Mononuclear cell (primary cell): ENCODE measurements at regions not wholly inside any gene's neighbourhood (a gene's known extent, or its start where the extent isn't known, plus 50 kb on each side); places are given as distances from the start of the nearest gene placed in this dataset.

Source experiments
- H3K27me3 ChIP-seq: 2 replicates; pipeline ENCODE4 v1.6.0; 2011; ENCODE audit warnings: low read length, control low read depth; ENCODE audit not compliant: insufficient read depth
- H3K4me1 ChIP-seq: 2 replicates; pipeline ENCODE4 v1.5.1; 2011; ENCODE audit warnings: mild to moderate bottlenecking, low read length, control low read depth; ENCODE audit not compliant: insufficient read depth
- H3K4me3 ChIP-seq: 2 replicates; pipeline ENCODE4 v1.5.1; 2011; ENCODE audit warnings: mild to moderate bottlenecking, low read length, moderate library complexity
- H3K9me3 ChIP-seq: 2 replicates; pipeline ENCODE4 v1.5.1; 2011; ENCODE audit warnings: low read depth, mild to moderate bottlenecking, control low read depth, low read length

- Histone ChIP-seq H3K4me3 (no peak overlapping the region), H3K4me1 (no peaks in the 10 kb centered on the region), H3K9me3 (no peaks in the 10 kb centered on the region), H3K27me3 (no peaks in the 10 kb centered on the region)
These were observed 64.3 kb upstream of the NRP1 start for GRCh38 chr10:33398796-33399195.

GRCh38 chr10:33396938-33397337 lies 62.5 kb upstream of the NRP1 start:
- no peaks in the 10 kb centered on the region for H3K4me1 ChIP-seq
- no peaks in the 10 kb centered on the region for H3K27me3 ChIP-seq
- H3K4me3 ChIP-seq: no peak overlapping the region
- H3K9me3 ChIP-seq: no peaks in the 10 kb centered on the region

- no peaks in the 10 kb centered on the region for H3K27me3 ChIP-seq
- H3K4me3 ChIP-seq: no peak overlapping the region
- no peaks in the 10 kb centered on the region for H3K9me3 ChIP-seq
- no peaks in the 10 kb centered on the region for H3K4me1 ChIP-seq
These were observed 61.8 kb upstream of the NRP1 start for GRCh38 chr10:33396279-33396678.

GRCh38 chr10:33395201-33395600 lies 60.7 kb upstream of the NRP1 start:
- Histone ChIP-seq H3K4me3 (no peak overlapping the region), H3K27me3 (no peaks in the 10 kb centered on the region), H3K4me1 (no peaks in the 10 kb centered on the region), H3K9me3 (no peaks in the 10 kb centered on the region)

GRCh38 chr10:33392706-33393105 lies 58.2 kb upstream of the NRP1 start:
- no peaks in the 10 kb centered on the region for H3K27me3 ChIP-seq
- H3K4me1 ChIP-seq: no peaks in the 10 kb centered on the region
- no peak overlapping the region for H3K4me3 ChIP-seq
- H3K9me3 ChIP-seq: no peaks in the 10 kb centered on the region

- no peaks in the 10 kb centered on the region for H3K27me3 ChIP-seq
- no peaks in the 10 kb centered on the region for H3K9me3 ChIP-seq
- H3K4me1 ChIP-seq: no peaks in the 10 kb centered on the region
- no peak overlapping the region for H3K4me3 ChIP-seq
These were observed 57.4 kb upstream of the NRP1 start for GRCh38 chr10:33391611-33392465.

GRCh38 chr10:33390046-33390445 lies 55.6 kb upstream of the NRP1 start:
- no peaks in the 10 kb centered on the region for H3K9me3 ChIP-seq
- no peaks in the 10 kb centered on the region for H3K27me3 ChIP-seq
- H3K4me1 ChIP-seq: no peaks in the 10 kb centered on the region
- no peak overlapping the region for H3K4me3 ChIP-seq

- Histone ChIP-seq H3K9me3 (no peaks in the 10 kb centered on the region), H3K4me1 (no peaks in the 10 kb centered on the region), H3K27me3 (no peaks in the 10 kb centered on the region), H3K4me3 (no peak overlapping the region)
These were observed 54.3 kb upstream of the NRP1 start for GRCh38 chr10:33388785-33389184.

- Histone ChIP-seq H3K27me3 (no peaks in the 10 kb centered on the region), H3K4me3 (no peak overlapping the region), H3K9me3 (no peaks in the 10 kb centered on the region), H3K4me1 (no peaks in the 10 kb centered on the region)
These were observed 53.9 kb upstream of the NRP1 start for GRCh38 chr10:33388382-33388781.

GRCh38 chr10:33387720-33388119 lies 53.3 kb upstream of the NRP1 start:
- no peaks in the 10 kb centered on the region for H3K4me1 ChIP-seq
- no peak overlapping the region for H3K4me3 ChIP-seq
- H3K27me3 ChIP-seq: no peaks in the 10 kb centered on the region
- no peaks in the 10 kb centered on the region for H3K9me3 ChIP-seq

- Histone ChIP-seq H3K27me3 (no peaks in the 10 kb centered on the region), H3K4me3 (no peak overlapping the region), H3K4me1 (no peaks in the 10 kb centered on the region), H3K9me3 (no peaks in the 10 kb centered on the region)
These were observed 52.5 kb upstream of the NRP1 start for GRCh38 chr10:33386926-33387325.

- H3K9me3 ChIP-seq: no peaks in the 10 kb centered on the region
- H3K4me3 ChIP-seq: no peak overlapping the region
- H3K4me1 ChIP-seq: no peaks in the 10 kb centered on the region
- H3K27me3 ChIP-seq: no peaks in the 10 kb centered on the region
These were observed 51.2 kb upstream of the NRP1 start for GRCh38 chr10:33385686-33386085.

- no peaks in the 10 kb centered on the region for H3K9me3 ChIP-seq
- H3K4me1 ChIP-seq: no peaks in the 10 kb centered on the region
- no peaks in the 10 kb centered on the region for H3K27me3 ChIP-seq
These were observed 50.5 kb upstream of the NRP1 start for GRCh38 chr10:33385015-33385414.

More at GRCh38 chr10:33385015-33385414, 50.5 kb upstream of the NRP1 start:
- H3K4me3 ChIP-seq: no peak overlapping the region
